Esophagus (tissue), 2 donors: ENCODE measurements at regions not wholly inside any gene's neighbourhood (a gene's known extent, or its start where the extent isn't known, plus 50 kb on each side); places are given as distances from the start of the nearest gene placed in this dataset.
A peak's percentile ranks its signal among the peaks of the same experiment; 100 is the strongest.

Experiments
- H3K27ac ChIP-seq, 2 donors: one replicate each; pipeline ENCODE4 v1.5.1; 2013; ENCODE audit warnings: low read depth in 2 of 2, mild to moderate bottlenecking in 2 of 2, inconsistent platforms in 1 of 2, low read length in 1 of 2, moderate library complexity in 1 of 2
- H3K27me3 ChIP-seq, 2 donors: one replicate each; pipeline ENCODE4 v1.6.1; 2013; ENCODE audit warnings: low read length in 2 of 2, control low read depth in 1 of 2, mild to moderate bottlenecking in 1 of 2; ENCODE audit not compliant: insufficient read depth in 2 of 2, control insufficient read depth in 1 of 2
- H3K36me3 ChIP-seq, 2 donors: one replicate each; pipeline ENCODE4 v1.6.1; 2013; ENCODE audit warnings: low read length in 1 of 2; ENCODE audit not compliant: control insufficient read depth in 2 of 2, insufficient read depth in 2 of 2
- H3K4me1 ChIP-seq, 2 donors: one replicate each; pipeline ENCODE4 v1.6.1; 2013; ENCODE audit warnings: low read length in 1 of 2; ENCODE audit not compliant: control insufficient read depth in 2 of 2, insufficient read depth in 2 of 2
- H3K4me3 ChIP-seq, 2 donors: one replicate each; pipeline ENCODE4 v1.5.1; 2013; ENCODE audit warnings: low read length in 2 of 2, mild to moderate bottlenecking in 2 of 2, low read depth in 1 of 2, moderate library complexity in 1 of 2
- H3K9me3 ChIP-seq, 2 donors: one replicate each; pipeline ENCODE4 v1.6.1; 2013; ENCODE audit warnings: mild to moderate bottlenecking in 2 of 2, low read depth in 1 of 2, low read length in 1 of 2, moderate library complexity in 1 of 2; ENCODE audit not compliant: control insufficient read depth in 2 of 2, insufficient read depth in 1 of 2
- WGBS, 2 donors: extraction: QIAGEN DNeasy Blood & Tissue Kit; methylation state at CpG; one replicate each; pipeline ENCODE4 v1.1.7; 2013; 5-methylcytosine and 5-hydroxymethylcytosine counted together
- donor health status: healthy with polysubstance abuse.
- donor health status: Bipolar disorder and iron deficiency.

DNA sequence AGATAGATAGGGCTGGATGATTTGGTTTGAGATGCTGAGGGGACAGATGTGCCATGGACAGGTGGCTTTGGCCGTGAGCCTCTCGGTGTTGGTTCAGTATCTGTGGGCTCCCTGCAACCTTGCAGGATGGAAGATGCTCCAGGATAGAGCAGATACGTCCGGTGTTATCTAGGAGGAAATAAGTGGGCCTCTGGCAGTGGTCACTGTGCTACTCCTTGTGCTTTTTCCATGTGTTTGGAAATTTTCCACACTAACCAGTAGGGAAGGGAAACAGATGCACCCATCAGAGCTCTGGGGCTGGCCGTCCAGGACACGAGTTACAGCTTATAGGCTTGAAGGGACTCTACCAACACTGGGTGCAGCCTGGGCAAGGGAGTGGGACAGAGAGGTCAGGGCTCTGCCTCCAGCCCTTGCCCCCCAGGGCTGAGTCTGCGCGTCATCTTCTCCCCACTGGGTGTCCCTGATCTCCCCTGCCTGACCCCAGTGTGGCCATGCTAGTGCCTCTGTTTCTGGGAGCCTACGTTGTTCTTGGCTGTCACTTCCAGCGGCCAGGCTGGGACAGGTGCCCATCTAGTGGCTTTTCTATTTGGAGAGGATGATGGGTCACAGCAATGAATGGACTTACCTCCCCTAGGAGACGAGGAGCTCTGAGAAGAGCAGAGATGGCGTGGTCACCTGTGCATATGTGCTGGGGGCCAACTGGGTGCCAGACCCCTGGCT is 166.9 kb downstream of the SEC14L1 start:
- Histone ChIP-seq H3K27me3 (no peaks in the 10 kb centered on the region), H3K27ac (no peak overlapping the region), H3K36me3 (peaks cover 0 to 13% of the 10 kb centered on the region in 2 donors), H3K9me3 (no peaks in the 10 kb centered on the region), H3K4me1 (peaks cover 5 to 37% of the 10 kb centered on the region in 2 donors), H3K4me3 (no peak overlapping the region)
- WGBS, 2 donors, result 78 to 79% methylated on average over 12 of the region's 12 CpGs

DNA sequence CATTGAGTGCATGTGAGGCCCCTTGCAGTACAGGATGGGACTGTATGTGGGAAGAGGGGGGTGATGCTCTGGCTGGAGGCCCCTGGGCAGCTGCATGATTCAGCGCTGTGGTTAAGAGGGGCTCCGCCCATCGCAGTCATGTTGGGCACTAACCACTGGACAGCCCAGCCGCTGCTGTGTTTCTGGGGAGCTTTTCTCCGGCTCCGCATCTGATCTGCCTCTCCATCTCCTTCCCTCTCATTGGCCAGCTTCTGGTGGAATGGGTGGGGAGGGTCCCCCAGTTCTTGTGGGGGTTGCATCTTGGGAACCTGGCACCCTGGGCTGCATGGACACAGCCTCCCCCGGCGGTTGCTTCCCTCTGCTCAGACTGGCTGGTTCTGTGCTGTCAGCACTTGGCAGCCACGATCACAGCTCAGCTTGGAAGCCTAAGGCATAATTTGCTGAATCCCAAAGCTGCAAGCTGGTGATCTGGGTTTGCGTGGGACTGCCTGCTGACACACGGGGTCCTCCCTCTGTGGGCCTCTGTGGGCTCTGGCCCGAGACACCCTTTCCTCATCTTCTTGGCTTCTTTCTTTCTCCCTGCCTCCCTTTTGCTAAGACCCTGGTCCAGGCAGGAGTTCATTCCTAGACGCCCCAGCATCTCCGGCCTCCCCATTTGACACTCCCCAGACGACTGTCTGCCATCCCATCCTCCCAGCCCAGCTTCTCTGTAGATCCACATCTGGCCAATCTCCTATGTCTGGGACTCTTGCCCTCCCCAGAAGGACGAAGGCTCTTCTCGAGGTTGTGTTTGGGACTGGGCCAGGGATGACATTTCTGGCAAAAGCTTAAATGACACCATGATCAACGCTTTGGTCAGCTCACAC is 168.3 kb downstream of the SEC14L1 start:
- H3K36me3 ChIP-seq, result peaks cover 0 to 13% of the 10 kb centered on the region in 2 donors
- H3K27ac ChIP-seq, result peak overlapping the region in 1 of 2 donors; percentile 18
- H3K27me3 ChIP-seq, result no peaks in the 10 kb centered on the region
- no peaks in the 10 kb centered on the region for H3K9me3 ChIP-seq
- no peak overlapping the region for H3K4me3 ChIP-seq
- H3K4me1 ChIP-seq, result peaks cover 5 to 40% of the 10 kb centered on the region in 2 donors
- 47 to 59% methylated on average over 18 of the region's 18 CpGs for WGBS, 2 donors

DNA sequence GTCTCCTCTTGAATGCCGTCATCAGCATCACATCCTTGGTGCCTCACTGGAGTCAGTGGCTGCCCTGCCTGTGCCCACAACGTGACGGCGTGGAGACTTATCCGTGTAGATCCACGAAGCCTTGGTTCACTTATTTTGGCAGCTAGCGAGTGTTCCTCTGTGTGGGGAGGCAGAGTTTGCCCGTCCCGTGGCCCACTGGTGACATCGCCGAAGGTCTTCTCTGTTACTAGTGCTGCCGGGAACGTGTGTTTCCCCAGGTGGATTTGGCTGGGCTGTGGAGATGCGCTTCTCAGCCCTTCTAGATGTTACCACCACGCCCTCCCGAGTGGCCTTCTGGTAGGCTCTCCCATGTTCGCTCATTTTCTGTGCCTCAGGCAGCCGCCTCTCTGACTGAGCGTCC is 169.6 kb downstream of the SEC14L1 start:
- no peaks in the 10 kb centered on the region for H3K9me3 ChIP-seq
- WGBS, 2 donors, result 92% methylated on average over 19 of the region's 19 CpGs
- H3K4me1 ChIP-seq, result peaks cover 0 to 36% of the 10 kb centered on the region in 2 donors
- H3K27me3 ChIP-seq, result no peaks in the 10 kb centered on the region
- no peak overlapping the region for H3K4me3 ChIP-seq
- no peak overlapping the region for H3K27ac ChIP-seq
- H3K36me3 ChIP-seq, result peaks cover 0 to 13% of the 10 kb centered on the region in 2 donors

DNA sequence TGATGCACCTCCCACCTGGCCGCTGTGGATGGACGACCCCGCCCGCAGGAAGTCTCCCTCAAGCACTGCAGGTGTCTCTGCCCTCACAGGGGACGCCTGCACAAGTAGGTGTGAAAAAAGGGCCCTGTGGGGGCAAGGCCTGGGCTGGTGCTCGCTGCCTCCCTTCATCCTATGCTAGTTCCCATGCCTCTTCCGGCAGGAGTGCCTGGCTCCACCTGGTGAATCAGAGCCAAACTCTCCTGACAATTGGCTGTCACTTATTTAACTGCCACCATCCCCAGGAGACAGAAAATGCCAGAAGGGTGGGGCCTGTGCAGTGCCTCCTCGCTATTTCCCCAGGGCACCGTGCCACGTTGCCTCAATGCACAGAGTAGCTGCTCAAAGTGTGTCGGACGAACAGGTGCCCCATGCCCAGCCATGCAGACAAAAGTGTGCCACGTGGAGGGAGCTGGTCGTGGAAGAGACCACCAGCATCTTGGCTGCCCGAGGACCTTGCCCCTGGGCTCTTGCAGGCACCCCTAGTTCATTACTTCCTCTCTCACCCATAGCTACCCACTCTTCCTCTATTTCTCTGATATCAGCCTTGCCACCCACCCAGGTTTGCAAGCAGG is 170.7 kb downstream of the SEC14L1 start:
- no peaks in the 10 kb centered on the region for H3K9me3 ChIP-seq
- peaks cover 0 to 37% of the 10 kb centered on the region in 2 donors for H3K4me1 ChIP-seq
- H3K27me3 ChIP-seq, result no peaks in the 10 kb centered on the region
- H3K27ac ChIP-seq, result no peak overlapping the region
- peaks cover 0 to 13% of the 10 kb centered on the region in 2 donors for H3K36me3 ChIP-seq
- 62 to 76% methylated on average over 15 of the region's 15 CpGs for WGBS, 2 donors
- no peak overlapping the region for H3K4me3 ChIP-seq

DNA sequence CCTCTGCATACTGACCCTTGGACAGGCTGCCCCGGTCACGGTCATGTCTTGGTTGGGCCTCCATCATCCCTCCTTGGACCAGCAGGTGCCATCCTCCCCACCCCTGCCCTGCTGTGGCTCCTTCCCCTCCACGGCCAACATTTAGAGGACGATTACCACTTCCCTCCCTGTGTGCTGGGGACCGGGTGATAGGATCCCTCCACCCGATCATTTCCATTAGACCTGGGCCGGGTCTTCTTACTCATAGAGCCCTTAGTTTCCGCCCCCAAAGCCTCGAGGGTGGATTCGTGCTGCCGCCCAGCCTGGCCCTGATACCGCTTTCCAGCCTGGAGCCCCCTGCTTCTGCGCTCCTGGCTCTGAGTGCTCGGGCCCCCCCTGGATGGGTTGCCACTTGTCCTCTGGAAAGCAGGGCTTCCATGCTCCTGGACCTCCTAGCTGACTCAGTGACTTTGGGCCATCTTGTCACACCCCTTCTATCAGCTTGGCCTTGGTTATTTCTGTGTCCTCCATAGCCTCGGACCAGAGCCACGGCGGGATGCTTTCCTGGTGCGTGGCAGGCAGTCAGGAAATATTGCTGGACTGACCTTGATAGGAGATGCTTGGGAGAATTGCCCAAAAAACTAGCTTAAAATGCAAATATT is 171.4 kb downstream of the SEC14L1 start:
- peaks cover 0 to 11% of the 10 kb centered on the region in 2 donors for H3K36me3 ChIP-seq
- H3K9me3 ChIP-seq, result no peaks in the 10 kb centered on the region
- no peak overlapping the region for H3K27ac ChIP-seq
- peaks cover 0 to 30% of the 10 kb centered on the region in 2 donors for H3K4me1 ChIP-seq
- no peak overlapping the region for H3K4me3 ChIP-seq
- 82 to 83% methylated on average over 18 of the region's 18 CpGs for WGBS, 2 donors
- no peaks in the 10 kb centered on the region for H3K27me3 ChIP-seq

DNA sequence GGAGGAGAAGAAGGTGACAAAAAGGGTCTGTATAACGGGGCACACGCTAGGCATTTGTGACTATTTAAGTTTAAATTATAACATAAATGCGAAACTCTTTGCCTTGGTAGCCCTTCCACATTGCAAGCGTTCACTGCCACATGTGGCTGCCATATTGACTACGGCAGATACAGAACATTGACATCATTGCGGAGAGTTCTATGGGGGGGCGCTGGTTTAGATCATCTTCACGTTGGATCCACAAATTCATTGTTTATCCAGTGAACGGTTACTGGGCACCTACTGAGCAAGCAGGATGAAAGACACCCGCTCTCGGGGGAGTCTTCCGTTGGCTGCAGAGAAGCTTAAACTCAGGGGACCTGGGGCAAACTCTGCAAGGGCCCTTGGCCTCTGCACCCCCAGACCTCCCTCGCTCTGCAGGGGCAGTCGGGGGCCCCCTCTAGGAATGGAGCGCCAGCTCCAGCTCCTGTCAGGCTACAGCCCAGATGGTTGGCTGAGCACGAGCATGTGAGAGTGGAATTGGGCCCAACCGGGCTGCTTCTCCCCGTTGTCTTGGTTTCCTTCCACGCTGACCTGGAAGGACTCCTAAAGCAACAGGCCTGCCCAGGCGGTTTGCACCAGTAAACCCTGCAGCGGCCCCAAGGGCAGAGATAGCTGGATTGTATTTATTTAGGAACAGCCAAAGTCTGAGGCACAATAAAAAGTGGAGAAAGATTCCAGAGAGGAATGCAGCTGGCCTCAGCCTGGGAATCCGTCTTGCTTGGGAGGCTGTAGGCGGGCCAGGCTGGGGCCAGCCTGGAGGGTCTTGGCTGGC is 172.2 kb downstream of the SEC14L1 start:
- WGBS, 2 donors, result 50 to 56% methylated on average over 23 of the region's 23 CpGs
- Histone ChIP-seq H3K4me1 (peaks cover 0 to 25% of the 10 kb centered on the region in 2 donors), H3K9me3 (no peaks in the 10 kb centered on the region), H3K27me3 (no peaks in the 10 kb centered on the region), H3K27ac (no peak overlapping the region), H3K36me3 (peaks cover 0 to 10% of the 10 kb centered on the region in 2 donors), H3K4me3 (no peak overlapping the region)

DNA sequence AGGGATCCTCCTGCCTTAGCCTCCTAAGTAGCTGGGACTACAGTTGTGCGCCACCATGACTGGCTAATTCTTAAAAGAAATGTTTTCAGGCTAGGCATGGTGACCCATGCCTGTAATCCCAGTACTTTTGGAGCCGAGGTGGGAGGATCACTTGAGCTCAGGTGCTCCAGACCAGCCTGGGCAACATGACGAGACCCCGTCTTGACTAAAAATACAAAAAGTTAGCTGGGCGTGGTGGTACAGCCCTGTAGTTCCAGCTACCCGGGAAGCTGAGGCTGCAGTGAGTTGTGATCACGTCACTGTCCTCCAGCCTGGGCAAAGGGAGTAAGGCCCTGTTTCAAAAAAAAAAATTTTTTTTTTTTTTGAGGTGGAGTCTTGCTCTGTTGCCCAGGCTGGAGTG is 173.1 kb downstream of the SEC14L1 start:
- Histone ChIP-seq H3K36me3 (peaks cover 0 to 10% of the 10 kb centered on the region in 2 donors), H3K27ac (no peak overlapping the region), H3K27me3 (no peaks in the 10 kb centered on the region), H3K9me3 (no peaks in the 10 kb centered on the region), H3K4me3 (no peak overlapping the region), H3K4me1 (peaks cover 0 to 23% of the 10 kb centered on the region in 2 donors)
- 80 to 86% methylated on average over 7 of the region's 7 CpGs for WGBS, 2 donors

DNA sequence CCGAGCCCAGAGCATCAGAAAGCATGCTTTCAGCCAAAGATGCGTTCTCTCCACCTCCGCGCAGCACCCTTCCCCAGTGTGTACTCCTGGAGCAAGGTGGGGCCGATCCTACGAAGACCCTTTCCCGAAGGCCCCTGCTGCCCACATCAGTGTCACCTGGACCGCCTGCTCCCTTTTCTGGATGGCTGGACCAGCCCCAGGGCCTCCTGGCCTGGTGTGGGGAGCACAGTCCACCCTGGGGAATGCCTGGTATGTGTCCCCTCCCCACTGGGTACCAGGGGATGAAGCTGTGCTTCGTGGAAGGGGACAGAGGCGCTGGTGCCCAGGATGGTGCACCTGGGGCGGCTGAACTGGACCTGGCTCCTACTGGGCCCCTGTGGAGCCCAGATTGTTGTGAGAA is 173.8 kb downstream of the SEC14L1 start:
- H3K4me1 ChIP-seq, result peaks cover 3 to 22% of the 10 kb centered on the region in 2 donors
- no peaks in the 10 kb centered on the region for H3K9me3 ChIP-seq
- no peak overlapping the region for H3K4me3 ChIP-seq
- H3K27ac ChIP-seq, result no peak overlapping the region
- WGBS, 2 donors, result 92 to 97% methylated on average over 11 of the region's 11 CpGs
- no peaks in the 10 kb centered on the region for H3K27me3 ChIP-seq
- H3K36me3 ChIP-seq, result peaks cover 0 to 10% of the 10 kb centered on the region in 2 donors
